ENCODE measurements at regions not wholly inside any gene's neighbourhood (a gene's known extent, or its start where the extent isn't known, plus 50 kb on each side); places are given as distances from the start of the nearest gene placed in this dataset.

DNA sequence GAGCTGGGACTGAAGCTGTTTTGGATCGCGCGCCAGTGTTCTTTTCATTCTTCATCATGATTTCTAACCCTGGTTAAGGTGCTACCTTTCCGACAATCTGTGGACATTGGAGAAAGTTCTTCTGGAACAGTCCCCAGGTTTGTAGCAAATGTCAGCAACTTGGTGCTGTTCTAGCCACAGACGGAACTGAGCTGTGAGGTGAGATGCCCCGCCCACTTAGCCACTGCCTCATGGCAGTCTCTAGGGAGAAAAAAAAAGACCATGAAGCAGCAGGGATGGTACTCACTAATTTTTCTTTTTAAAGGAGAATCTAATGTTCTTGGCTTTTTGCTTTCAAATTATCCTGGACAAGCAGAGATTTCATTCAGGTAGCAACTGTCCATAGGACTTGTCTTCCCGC is 72.1 kb upstream of the STK32A start:
- Histone ChIP-seq H3K4me1 (replicated peaks in 1 of 2) (peaks cover 4 to 19% of the 10 kb centered on the region in 2 donors), H3K27me3 (no peaks in the 10 kb centered on the region), H3K4me3 (no peak overlapping the region), H3K9me3 (replicated peaks in 1 of 3) (no peaks in the 10 kb centered on the region), H3K27ac (no peak overlapping the region), H3K36me3 (replicated peaks in 1 of 2) (no peaks in the 10 kb centered on the region)
- WGBS, 4 donors = 81 to 90% (median 84%) methylated on average over 7 of the region's 7 CpGs
- intact Hi-C loops (cut with DNase I) = no loop called here
- TF ChIP-seq CTCF (IDR thresholded peaks at IDR 0.05) (no peak), POLR2A (IDR thresholded peaks at IDR 0.05) (no peak)
- no peak for DNase-seq

DNA sequence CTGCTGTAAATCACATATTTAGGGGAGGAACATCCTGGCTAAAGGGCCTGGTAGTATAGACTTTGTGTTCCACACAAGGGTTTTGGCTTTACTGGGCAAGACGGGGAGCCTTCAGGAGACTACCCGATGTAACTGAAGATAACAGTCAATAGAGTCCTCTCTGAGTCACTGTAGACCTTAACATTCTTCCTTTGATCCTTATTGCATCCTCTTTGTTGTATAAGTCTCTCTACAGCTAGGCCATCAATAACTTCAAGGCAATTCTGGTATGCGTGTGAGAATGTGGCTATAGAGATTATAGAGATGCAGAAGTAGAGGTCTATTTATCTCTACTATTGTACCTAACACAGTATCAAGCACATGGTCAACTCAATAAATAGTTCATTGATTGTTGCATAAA is 67.3 kb upstream of the STK32A start:
- H3K4me1 ChIP-seq (replicated peaks in 1 of 2) = peaks cover 26 to 34% of the 10 kb centered on the region in 2 donors
- H3K9me3 ChIP-seq (replicated peaks in 1 of 3) = no peaks in the 10 kb centered on the region
- no peaks in the 10 kb centered on the region for H3K27me3 ChIP-seq
- 40 to 53% (median 45%) methylated on average over 3 of the region's 3 CpGs for WGBS, 4 donors
- peak overlapping the region in 3 of 5 donors; percentile 59 to 71 (median 70) for H3K27ac ChIP-seq
- no peaks in the 10 kb centered on the region for H3K36me3 ChIP-seq (replicated peaks in 1 of 2)
- peak in 4 of 7 donors; percentile 19 to 53 (median 47) for DNase-seq
- TF ChIP-seq POLR2A (IDR thresholded peaks at IDR 0.05) (no peak), CTCF (IDR thresholded peaks at IDR 0.05) (no peak)
- no peak overlapping the region for H3K4me3 ChIP-seq
- intact Hi-C loops (cut with DNase I) = no loop called here

- Histone ChIP-seq H3K27ac (peak overlapping the region; percentile 35 to 71 (median 61)), H3K36me3 (replicated peaks in 1 of 2) (no peaks in the 10 kb centered on the region), H3K4me3 (no peak overlapping the region), H3K9me3 (replicated peaks in 1 of 3) (no peaks in the 10 kb centered on the region), H3K4me1 (replicated peaks in 1 of 2) (peaks cover 26 to 34% of the 10 kb centered on the region in 2 donors), H3K27me3 (no peaks in the 10 kb centered on the region)
- WGBS, 4 donors = 42 to 68% (median 50%) methylated on average over 4 of the region's 4 CpGs
- peak in 3 of 7 donors; percentile 19 to 40 (median 29) for DNase-seq
- intact Hi-C loops (cut with DNase I) = no loop called here
- TF ChIP-seq CTCF (IDR thresholded peaks at IDR 0.05) (no peak), POLR2A (IDR thresholded peaks at IDR 0.05) (no peak)
Observed at GRCh38 chr5:147168578-147169327, 66.1 kb upstream of the STK32A start.

GRCh38 chr5:147169399-147169798 is 65.4 kb upstream of the STK32A start:
- intact Hi-C loops (cut with DNase I) = no loop called here

More at GRCh38 chr5:147169399-147169798, 65.4 kb upstream of the STK32A start:
- Histone ChIP-seq H3K4me3 (no peak overlapping the region), H3K9me3 (replicated peaks in 1 of 3) (no peaks in the 10 kb centered on the region), H3K36me3 (replicated peaks in 1 of 2) (no peaks in the 10 kb centered on the region), H3K4me1 (replicated peaks in 1 of 2) (peaks cover 26 to 34% of the 10 kb centered on the region in 2 donors), H3K27ac (peak overlapping the region; percentile 59 to 86 (median 70)), H3K27me3 (no peaks in the 10 kb centered on the region)
- TF ChIP-seq CTCF (IDR thresholded peaks at IDR 0.05) (no peak), POLR2A (IDR thresholded peaks at IDR 0.05) (no peak)
- peak; percentile 64 to 93 (median 89) for DNase-seq
